SK-N-SH treated with all-trans-retinoic acid at 6 μM for 48 hours (cell line): ENCODE measurements at regions not wholly inside any gene's neighbourhood (a gene's known extent, or its start where the extent isn't known, plus 50 kb on each side); places are given as distances from the start of the nearest gene placed in this dataset.

Experiments used
- ESRRG ChIP-seq: fragments of 250-450 bp; sonication (Bioruptor Pico); IDR thresholded peaks from 2 replicates; pipeline ENCODE4 v1.6.1; 2021; ENCODE audit warnings: mild to moderate bottlenecking
- SNAI2 ChIP-seq: fragments of 250-450 bp; sonication (Bioruptor Pico); IDR thresholded peaks from 2 replicates; pipeline ENCODE4 v1.5.0; 2020; ENCODE audit warnings: mild to moderate bottlenecking, moderate library complexity
- TCF4 ChIP-seq: fragments of 250-450 bp; sonication (Bioruptor Pico); IDR thresholded peaks from 2 replicates; pipeline ENCODE4 v1.8.0; 2021; ENCODE audit warnings: mild to moderate bottlenecking, moderate library complexity, borderline replicate concordance
- TSHZ2 ChIP-seq: fragments of 250-450 bp; sonication (Bioruptor Pico); IDR thresholded peaks from 2 replicates; pipeline ENCODE4 v1.5.0; 2020; ENCODE audit warnings: mild to moderate bottlenecking, moderate library complexity
- ZC3H10 ChIP-seq: fragments of 250-450 bp; sonication (Bioruptor Pico); IDR thresholded peaks from 2 replicates; pipeline ENCODE4 v1.5.1; 2021; ENCODE audit warnings: mild to moderate bottlenecking, moderate library complexity
- ZNF70 ChIP-seq: fragments of 450-650 bp; formaldehyde crosslinking; IDR thresholded peaks from 2 replicates; pipeline ENCODE4 v1.5.0; 2020; ENCODE audit warnings: mild to moderate bottlenecking, moderate library complexity

DNA sequence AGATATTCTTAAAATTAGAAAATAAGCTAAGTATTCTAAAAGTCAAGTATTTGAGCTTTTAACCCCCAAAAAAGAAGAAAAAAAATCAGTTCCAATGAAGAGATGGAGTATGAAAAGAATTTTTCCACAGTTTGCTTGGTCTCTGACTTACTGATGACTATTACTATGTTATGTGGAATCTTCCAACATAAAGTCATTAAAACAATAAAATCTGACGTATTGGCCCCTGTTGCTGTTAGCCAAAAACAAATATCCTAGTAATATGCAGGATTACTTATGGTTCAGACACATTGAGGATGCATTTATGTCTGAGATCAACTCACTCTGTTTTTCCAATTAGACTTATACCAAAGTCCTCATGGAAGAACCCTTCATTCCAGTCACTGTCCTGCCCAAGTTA lies 517.2 kb upstream of the ADGRL3 start:
- no peak for TF ChIP-seq ESRRG (CRISPR knock-in tag)
- no peak for TF ChIP-seq ZC3H10 (CRISPR knock-in tag)
- TF ChIP-seq ZNF70 (CRISPR knock-in tag): no peak
- no peak for TF ChIP-seq SNAI2 (CRISPR knock-in tag)
- no peak for TF ChIP-seq TCF4 (CRISPR knock-in tag)
- TF ChIP-seq TSHZ2: no peak
